Smooth muscle cell of the brain vasculature (primary cell): ENCODE measurements at regions not wholly inside any gene's neighbourhood (a gene's known extent, or its start where the extent isn't known, plus 50 kb on each side); places are given as distances from the start of the nearest gene placed in this dataset.
A peak's percentile ranks its signal among the peaks of the same experiment; 100 is the strongest.
"Not testable (repeated sequence)": the region's sequence is repeated elsewhere in the genome, so short reads cannot be mapped to it uniquely, and the experiment has no call there.

ENCODE experiments used
- DNase-seq: peaks from one replicate; pipeline ENCODE4 v3.0.0-alpha.2; 2012; ENCODE audit warnings: low read depth, low spot score

- no peak for DNase-seq
These were observed 52.0 kb upstream of the FYN start for GRCh38 chr6:111925296-111925695.

- DNase-seq, result no peak
These were observed 53.6 kb upstream of the FYN start for GRCh38 chr6:111926731-111927302.

GRCh38 chr6:111927321-111927720 lies 54.1 kb upstream of the FYN start:
- DNase-seq, result no peak

- DNase-seq, result no peak
These were observed 54.9 kb upstream of the FYN start for GRCh38 chr6:111928139-111928538.

- DNase-seq, result not testable (repeated sequence)
These were observed 61.4 kb upstream of the FYN start for GRCh38 chr6:111934611-111935010.

GRCh38 chr6:111936718-111937117 lies 63.5 kb upstream of the FYN start:
- DNase-seq, result no peak

GRCh38 chr6:111938710-111939109 lies 65.5 kb upstream of the FYN start:
- peak; percentile 82 for DNase-seq

- DNase-seq, result no peak
These were observed 66.7 kb upstream of the FYN start for GRCh38 chr6:111939902-111940301.

GRCh38 chr6:111940801-111941200 lies 67.5 kb upstream of the FYN start:
- no peak for DNase-seq

GRCh38 chr6:111941686-111942330 lies 68.6 kb upstream of the FYN start:
- no peak for DNase-seq

- DNase-seq, result no peak
These were observed 69.3 kb upstream of the FYN start for GRCh38 chr6:111942561-111942960.

- DNase-seq, result no peak
These were observed 70.0 kb upstream of the FYN start for GRCh38 chr6:111943266-111943665.

GRCh38 chr6:111943726-111944125 lies 70.5 kb upstream of the FYN start:
- DNase-seq, result no peak

- DNase-seq, result no peak
These were observed 71.3 kb upstream of the FYN start for GRCh38 chr6:111944541-111944940.

GRCh38 chr6:111949546-111949945 lies 76.3 kb upstream of the FYN start:
- no peak for DNase-seq

- DNase-seq, result not testable (repeated sequence)
These were observed 76.7 kb upstream of the FYN start for GRCh38 chr6:111949984-111950383.

GRCh38 chr6:111950661-111951496 lies 77.6 kb upstream of the FYN start:
- DNase-seq, result peak; percentile 62

GRCh38 chr6:111951497-111952085 lies 78.3 kb upstream of the FYN start:
- DNase-seq, result no peak

GRCh38 chr6:111952274-111952673 lies 79.0 kb upstream of the FYN start:
- no peak for DNase-seq

- DNase-seq, result no peak
These were observed 79.7 kb upstream of the FYN start for GRCh38 chr6:111952821-111953540.

- no peak for DNase-seq
These were observed 82.8 kb upstream of the FYN start for GRCh38 chr6:111956098-111956497.
